CD14-positive monocyte (primary cell): ENCODE measurements at regions not wholly inside any gene's neighbourhood (a gene's known extent, or its start where the extent isn't known, plus 50 kb on each side); places are given as distances from the start of the nearest gene placed in this dataset.

Experiments used
- DNase-seq, 3 donors: peaks; one replicate each; pipeline ENCODE4 v3.0.0-alpha.2; 2011 to 2022
- H2AFZ ChIP-seq: 2 replicates; pipeline ENCODE4 v1.6.0; 2012; ENCODE audit warnings: mild to moderate bottlenecking, low read depth, low read length, inconsistent platforms; ENCODE audit not compliant: insufficient read depth, poor library complexity, severe bottlenecking
- H3K27ac ChIP-seq, 2 donors: 1 replicate in 1 of 2; 2 replicates in 1 of 2; pipeline ENCODE4 v1.5.1; 2012 to 2013; ENCODE audit warnings: low read length in 2 of 2, control low read depth in 1 of 2, inconsistent platforms in 1 of 2, low read depth in 1 of 2, mild to moderate bottlenecking in 1 of 2
- H3K27me3 ChIP-seq, 2 donors: one replicate each; pipeline versions ENCODE4 v1.6.0 to v1.6.1; 2011 to 2013; ENCODE audit warnings: low read length in 2 of 2; ENCODE audit not compliant: control insufficient read depth in 2 of 2, insufficient read depth in 2 of 2
- H3K36me3 ChIP-seq, 2 donors: replicated peaks in 1 of 2; 1 replicate in 1 of 2; 2 replicates in 1 of 2; pipeline versions ENCODE4 v1.5.1 to v1.6.1; 2012 to 2013; ENCODE audit warnings: low read length in 2 of 2, control low read depth in 1 of 2, inconsistent platforms in 1 of 2, mild to moderate bottlenecking in 1 of 2; ENCODE audit not compliant: insufficient read depth in 2 of 2, control insufficient read depth in 1 of 2
- H3K4me1 ChIP-seq, 2 donors: 1 replicate in 1 of 2; 2 replicates in 1 of 2; pipeline versions ENCODE4 v1.5.1 to v1.6.1; 2012 to 2013; ENCODE audit warnings: low read length in 2 of 2, control low read depth in 1 of 2, inconsistent platforms in 1 of 2, mild to moderate bottlenecking in 1 of 2, moderate library complexity in 1 of 2; ENCODE audit not compliant: insufficient read depth in 2 of 2, control insufficient read depth in 1 of 2
- H3K4me2 ChIP-seq: replicated peaks from 2 replicates; pipeline ENCODE3; 2012; ENCODE audit warnings: low read length, moderate library complexity, mild to moderate bottlenecking; ENCODE audit not compliant: poor library complexity, severe bottlenecking; ENCODE audit errors: extremely low read depth
- H3K4me3 ChIP-seq, 3 experiments: fragments of 200-600 bp in 1 of 3; sonication (generic) in 1 of 3; replicated peaks in 1 of 3; 1 replicate in 2 of 3; 2 replicates in 1 of 3; pipeline ENCODE4 v1.5.1; 2011 to 2013; ENCODE audit warnings: low read length in 3 of 3, mild to moderate bottlenecking in 3 of 3, control low read depth in 2 of 3, low read depth in 2 of 3, inconsistent platforms in 1 of 3, moderate library complexity in 1 of 3
- H3K79me2 ChIP-seq: 2 replicates; pipeline ENCODE4 v1.6.0; 2012; ENCODE audit warnings: mild to moderate bottlenecking, control low read depth, inconsistent platforms, low read length, moderate library complexity; ENCODE audit not compliant: insufficient read depth
- H3K9ac ChIP-seq: 2 replicates; pipeline ENCODE4 v1.6.0; 2017; ENCODE audit warnings: low read length, mild to moderate bottlenecking; ENCODE audit not compliant: insufficient read depth, poor library complexity, severe bottlenecking
- H3K9me3 ChIP-seq, 2 donors: replicated peaks in 1 of 2; 1 replicate in 1 of 2; 2 replicates in 1 of 2; pipeline versions ENCODE4 v1.5.1 to v1.6.1; 2012 to 2013; ENCODE audit warnings: low read length in 2 of 2, control low read depth in 1 of 2; ENCODE audit not compliant: control insufficient read depth in 1 of 2, insufficient read depth in 1 of 2
- H4K20me1 ChIP-seq: 2 replicates; pipeline ENCODE4 v1.6.0; 2012; ENCODE audit warnings: mild to moderate bottlenecking, low read length, control low read depth, moderate library complexity; ENCODE audit not compliant: insufficient read depth
- H3K27ac Mint-ChIP-seq, 7 donors: one replicate each; pipeline ENCODE4 v1.8.0; 2020; ENCODE audit warnings: mild to moderate bottlenecking in 7 of 7, mixed read lengths in 7 of 7, moderate library complexity in 6 of 7, inconsistent platforms in 2 of 7
- H3K27me3 Mint-ChIP-seq, 3 donors: one replicate each; pipeline ENCODE4 v1.8.0; 2021 to 2022; ENCODE audit warnings: low read depth in 3 of 3, mild to moderate bottlenecking in 3 of 3, mixed read lengths in 3 of 3, moderate library complexity in 3 of 3, inconsistent platforms in 1 of 3
- H3K36me3 Mint-ChIP-seq, 2 donors: one replicate each; pipeline ENCODE4 v1.8.0; 2020; ENCODE audit warnings: mixed read lengths in 2 of 2, inconsistent platforms in 1 of 2, mild to moderate bottlenecking in 1 of 2
- H3K4me1 Mint-ChIP-seq: one replicate; pipeline ENCODE4 v1.8.0; 2020; ENCODE audit warnings: mild to moderate bottlenecking, mixed read lengths
- H3K4me3 Mint-ChIP-seq, 2 donors: one replicate each; pipeline ENCODE4 v1.8.0; 2020; ENCODE audit warnings: mild to moderate bottlenecking in 2 of 2, mixed read lengths in 2 of 2, moderate library complexity in 1 of 2
- H3K9me3 Mint-ChIP-seq, 7 donors: one replicate each; pipeline ENCODE4 v1.8.0; 2020 to 2022; ENCODE audit warnings: mixed read lengths in 7 of 7, mild to moderate bottlenecking in 6 of 7, moderate library complexity in 6 of 7, inconsistent platforms in 2 of 7
- CTCF ChIP-seq: fragments of 200-600 bp; IDR thresholded peaks from one replicate; pipeline ENCODE4 v1.8.0; 2022; ENCODE audit warnings: antibody characterized with exemption, mild to moderate bottlenecking
- WGBS: methylation state at CpG from one replicate; pipeline ENCODE4 v1.1.5; 2013; ENCODE audit warnings: missing lambda C conversion rate; ENCODE audit not compliant: insufficient coverage; 5-methylcytosine and 5-hydroxymethylcytosine counted together
- intact Hi-C, 2 donors: fragments of 100-400 bp; cut with micrococcal nuclease; formaldehyde crosslinking; loops; one replicate each; pipeline versions ENCODE4 v1.15.0 to v1.15.1; 2023

GRCh38 chr7:52862321-52862720, 173.1 kb upstream of the POM121L12 start:
- H3K9ac ChIP-seq, result no peak overlapping the region
- H3K27ac ChIP-seq, result no peak overlapping the region
- H3K4me3 ChIP-seq, result no peak overlapping the region
- Mint-ChIP-seq H3K4me1 (no peaks in the 10 kb centered on the region), H3K9me3 (peaks cover 4 to 18% (median 10%) of the 10 kb centered on the region in 7 donors), H3K36me3 (no peaks in the 10 kb centered on the region), H3K27me3 (peaks cover 0 to 2% (median 0%) of the 10 kb centered on the region in 3 donors), H3K4me3 (no peak overlapping the region), H3K27ac (no peak overlapping the region)
- intact Hi-C loops, result no loop called here
- no peak for TF ChIP-seq CTCF
- WGBS, result 100% methylated on average over 1 of the region's 3 CpGs
- no peaks in the 10 kb centered on the region for H3K4me1 ChIP-seq
- no peak overlapping the region for H2AFZ ChIP-seq
- peaks cover 18 to 21% of the 10 kb centered on the region in 2 donors for H3K9me3 ChIP-seq
- H3K79me2 ChIP-seq, result no peaks in the 10 kb centered on the region
- no peaks in the 10 kb centered on the region for H3K27me3 ChIP-seq
- no peak overlapping the region for H3K4me2 ChIP-seq
- H4K20me1 ChIP-seq, result no peaks in the 10 kb centered on the region
- H3K36me3 ChIP-seq, result no peaks in the 10 kb centered on the region
- DNase-seq, result no peak

GRCh38 chr7:52857367-52857766, 178.1 kb upstream of the POM121L12 start:
- no peak for TF ChIP-seq CTCF

More at GRCh38 chr7:52857367-52857766, 178.1 kb upstream of the POM121L12 start:
- Histone ChIP-seq H3K9me3 (peaks cover 0 to 4% of the 10 kb centered on the region in 2 donors), H3K36me3 (no peaks in the 10 kb centered on the region), H3K4me2 (no peak overlapping the region), H3K9ac (no peak overlapping the region), H3K27me3 (no peaks in the 10 kb centered on the region), H4K20me1 (no peaks in the 10 kb centered on the region), H3K27ac (no peak overlapping the region), H2AFZ (no peak overlapping the region), H3K4me1 (no peaks in the 10 kb centered on the region), H3K4me3 (no peak overlapping the region), H3K79me2 (no peaks in the 10 kb centered on the region)
- Mint-ChIP-seq H3K4me1 (no peaks in the 10 kb centered on the region), H3K27me3 (peaks cover 0 to 4% (median 0%) of the 10 kb centered on the region in 3 donors), H3K27ac (no peak overlapping the region), H3K9me3 (peaks cover 1 to 7% (median 2%) of the 10 kb centered on the region in 7 donors), H3K36me3 (no peaks in the 10 kb centered on the region), H3K4me3 (no peak overlapping the region)
- no CpG with 5 or more reads among the region's 1 CpG for WGBS
- no peak for DNase-seq
- intact Hi-C loops, result no loop called here
